Endothelial cell of umbilical vein (primary cell): ENCODE measurements at regions not wholly inside any gene's neighbourhood (a gene's known extent, or its start where the extent isn't known, plus 50 kb on each side); places are given as distances from the start of the nearest gene placed in this dataset.

Experiments used
- BruUV-seq: library from RNA; stranded (reverse); fragments of 400-500 nt; replicated peaks from 2 replicates; lab custom pipeline; 2021; lab: Mats Ljungman, UMichigan
- CTCF ChIA-PET: fragments of 300-600, 350-600 bp; sonication (Branson Sonifier 250); formaldehyde crosslinking; loops from one replicate; lab custom pipeline; 2021; ENCODE audit warnings: antibody characterized with exemption, inconsistent platforms; lab: Charles Lee
- POLR2A ChIA-PET: fragments of 300-600, 350-600 bp; sonication (Branson Sonifier 250); formaldehyde crosslinking; loops from one replicate; lab custom pipeline; 2021; ENCODE audit warnings: antibody characterized with exemption, inconsistent platforms; lab: Charles Lee
- DNase-seq: peaks from one replicate; pipeline ENCODE4 v3.0.0-alpha.2; 2011; ENCODE audit warnings: low read depth, low spot score
- FAIRE-seq: peaks from 2 replicates; lab custom pipeline; 2011; peaks lifted over from hg19 to GRCh38; lab: Jason Lieb, UNC
- H2AFZ ChIP-seq: 2 replicates; pipeline ENCODE4 v1.6.0; 2012; ENCODE audit warnings: low read depth, low read length, control low read depth, inconsistent platforms
- H3K27ac ChIP-seq: 2 replicates; pipeline ENCODE4 v1.5.1; 2011; ENCODE audit warnings: low read depth, mild to moderate bottlenecking, control low read depth, low read length, moderate library complexity; ENCODE audit not compliant: insufficient read depth
- H3K27me3 ChIP-seq, 2 experiments: 2 replicates each; pipeline versions ENCODE4 v1.6.0 to v1.6.1; 2011; ENCODE audit warnings: low read length in 2 of 2, mixed read lengths in 1 of 2; ENCODE audit not compliant: control insufficient read depth in 2 of 2, insufficient read depth in 2 of 2
- H3K36me3 ChIP-seq, 2 experiments: 2 replicates in 1 of 2; 3 replicates in 1 of 2; pipeline ENCODE4 v1.5.1; 2011; ENCODE audit warnings: low read length in 2 of 2, mild to moderate bottlenecking in 1 of 2, moderate library complexity in 1 of 2; ENCODE audit not compliant: control insufficient read depth in 2 of 2, insufficient read depth in 2 of 2; ENCODE audit errors: extremely low read depth in 1 of 2
- H3K4me1 ChIP-seq: 3 replicates; pipeline ENCODE4 v1.5.1; 2011; ENCODE audit warnings: mild to moderate bottlenecking, low read length; ENCODE audit not compliant: control insufficient read depth, insufficient read depth; ENCODE audit errors: extremely low read depth
- H3K4me2 ChIP-seq: 2 replicates; pipeline ENCODE4 v1.6.1; 2011; ENCODE audit warnings: low read length, control low read depth, mixed read lengths; ENCODE audit not compliant: insufficient read depth
- H3K4me3 ChIP-seq, 3 experiments: fragments of 200-600 bp in 1 of 3; sonication (generic), shearing (Covaris generic) in 1 of 3; replicated peaks in 1 of 3; 2 replicates each; pipeline ENCODE4 v1.5.1; 2011 to 2016; ENCODE audit warnings: control low read depth in 3 of 3, low read length in 3 of 3, mild to moderate bottlenecking in 2 of 3, inconsistent platforms in 1 of 3, low read depth in 1 of 3, moderate library complexity in 1 of 3; ENCODE audit not compliant: insufficient read depth in 1 of 3
- H3K79me2 ChIP-seq: 2 replicates; pipeline ENCODE4 v1.6.0; 2012; ENCODE audit warnings: low read length, inconsistent platforms; ENCODE audit not compliant: control insufficient read depth, insufficient read depth
- H3K9ac ChIP-seq: replicated peaks from 2 replicates; pipeline ENCODE3; 2011; ENCODE audit warnings: low read length, control low read depth; ENCODE audit not compliant: insufficient read depth; ENCODE audit errors: extremely low read depth
- H3K9me1 ChIP-seq: replicated peaks from 3 replicates; pipeline ENCODE4 v1.6.0; 2011; ENCODE audit warnings: mild to moderate bottlenecking, low read length; ENCODE audit not compliant: control insufficient read depth, insufficient read depth; ENCODE audit errors: extremely low read depth
- H3K9me3 ChIP-seq: replicated peaks from 2 replicates; pipeline ENCODE4 v1.5.1; 2012; ENCODE audit warnings: low read length, inconsistent platforms; ENCODE audit not compliant: control insufficient read depth, insufficient read depth
- H4K20me1 ChIP-seq: replicated peaks from 2 replicates; pipeline ENCODE3; 2011; ENCODE audit warnings: mild to moderate bottlenecking, low read length; ENCODE audit not compliant: control insufficient read depth, insufficient read depth; ENCODE audit errors: extremely low read depth
- CTCF ChIP-seq, 2 donors: IDR thresholded peaks; 1 replicate in 1 of 2; 2 replicates in 1 of 2; pipeline ENCODE4 v1.5.1; 2011; ENCODE audit warnings: low read length in 2 of 2, mild to moderate bottlenecking in 2 of 2, moderate library complexity in 2 of 2, control low read depth in 1 of 2, inconsistent platforms in 1 of 2, low read depth in 1 of 2; ENCODE audit not compliant: insufficient read depth in 1 of 2; ENCODE audit errors: extremely low read depth in 1 of 2
- EZH2 ChIP-seq: IDR thresholded peaks from 2 replicates; pipeline ENCODE4 v1.6.1; 2012; ENCODE audit warnings: borderline replicate concordance, low read depth, mild to moderate bottlenecking, moderate library complexity, low read length, inconsistent platforms; ENCODE audit not compliant: severe bottlenecking
- FOS ChIP-seq: IDR thresholded peaks from 2 replicates; pipeline ENCODE4 v1.6.1; 2011; ENCODE audit warnings: mild to moderate bottlenecking, low read length, moderate library complexity, borderline replicate concordance; ENCODE audit not compliant: insufficient read depth
- GATA2 ChIP-seq: IDR thresholded peaks from 2 replicates; pipeline ENCODE4 v1.7.0; 2011; ENCODE audit warnings: low read depth, mild to moderate bottlenecking, moderate library complexity, mixed read lengths, low read length; ENCODE audit not compliant: insufficient read length, insufficient read depth
- JUN ChIP-seq: IDR thresholded peaks from 2 replicates; pipeline ENCODE4 v1.6.1; 2011; ENCODE audit warnings: borderline replicate concordance, low read depth; ENCODE audit not compliant: insufficient read length, insufficient read depth
- MAX ChIP-seq: IDR thresholded peaks from 2 replicates; pipeline ENCODE4 v1.6.1; 2011; ENCODE audit not compliant: insufficient read depth, insufficient read length
- MYC ChIP-seq: IDR thresholded peaks from one replicate; pipeline ENCODE4 v1.6.1; 2011; ENCODE audit warnings: mild to moderate bottlenecking, low read depth, low read length
- POLR2A ChIP-seq: IDR thresholded peaks from 2 replicates; pipeline ENCODE4 v1.6.1; 2012; ENCODE audit warnings: low read depth, mild to moderate bottlenecking, control low read depth, low read length
- POLR2AphosphoS5 ChIP-seq: IDR thresholded peaks from 2 replicates; pipeline ENCODE4 v1.6.1; 2012; ENCODE audit warnings: low read depth, mild to moderate bottlenecking, control low read depth, low read length, moderate library complexity; ENCODE audit not compliant: insufficient read depth
- dilution Hi-C: fragments of 300-500 bp; cut with MboI; formaldehyde crosslinking; loops from one replicate; pipeline ENCODE4 v1.15.0; 2019; ENCODE audit warnings: low sequenced_read_pairs; ENCODE audit not compliant: extremely low pct_ligation_motif_present
- intact Hi-C: fragments of 100-400 bp; cut with micrococcal nuclease; formaldehyde crosslinking; loops from one replicate; pipeline ENCODE4 v1.10.0; 2022

- no peaks in the 10 kb centered on the region for H3K27me3 ChIP-seq
- no peak overlapping the region for H3K4me3 ChIP-seq
- DNase-seq (no peak), FAIRE-seq (no peak)
- H3K79me2 ChIP-seq: no peaks in the 10 kb centered on the region
- no peak overlapping the region for H3K27ac ChIP-seq
- no peak overlapping the region for H2AFZ ChIP-seq
- no peaks in the 10 kb centered on the region for H3K4me1 ChIP-seq
- H3K4me2 ChIP-seq: no peak overlapping the region
- dilution Hi-C loops: no loop called here
- no TSS peak for BruUV-seq
- intact Hi-C loops: no loop called here
- no peaks in the 10 kb centered on the region for H4K20me1 ChIP-seq
- CTCF ChIA-PET: no interaction called here
- POLR2A ChIA-PET: no interaction called here
- H3K9me3 ChIP-seq: peaks cover 1% of the 10 kb centered on the region
- TF ChIP-seq POLR2AphosphoS5: no peak
- TF ChIP-seq JUN: no peak
- no peak for TF ChIP-seq POLR2A
- TF ChIP-seq MYC: no peak
- no peak overlapping the region for H3K9ac ChIP-seq
- H3K36me3 ChIP-seq: no peaks in the 10 kb centered on the region
- no peaks in the 10 kb centered on the region for H3K9me1 ChIP-seq
These were observed 1305.0 kb upstream of the NRXN1 start for GRCh38 chr2:52336951-52337350.

GRCh38 chr2:52335727-52336126 is 1303.8 kb upstream of the NRXN1 start:
- H3K79me2 ChIP-seq: no peaks in the 10 kb centered on the region
- no peak overlapping the region for H3K4me2 ChIP-seq
- DNase-seq: no peak
- no peaks in the 10 kb centered on the region for H3K9me1 ChIP-seq
- intact Hi-C loops: no loop called here
- no peak for TF ChIP-seq MAX
- no peak for TF ChIP-seq EZH2
- no peak for TF ChIP-seq POLR2AphosphoS5
- TF ChIP-seq MYC: no peak
- no peak for TF ChIP-seq FOS
- no peak for TF ChIP-seq CTCF (IDR thresholded peaks at IDR 0.05; ENCODE audit: extremely low read depth in 1 of 2, insufficient read depth in 1 of 2, low read depth in 1 of 2, low read length in 2 of 2)
- no peak for TF ChIP-seq GATA2
- TF ChIP-seq JUN: no peak
- no peak for TF ChIP-seq POLR2A
- FAIRE-seq: no peak
- no peak overlapping the region for H2AFZ ChIP-seq
- no peaks in the 10 kb centered on the region for H3K4me1 ChIP-seq
- no peak overlapping the region for H3K4me3 ChIP-seq
- no peak overlapping the region for H3K27ac ChIP-seq
- H3K9ac ChIP-seq: no peak overlapping the region
- peaks cover 1% of the 10 kb centered on the region for H3K9me3 ChIP-seq
- POLR2A ChIA-PET: no interaction called here
- BruUV-seq: no TSS peak
- dilution Hi-C loops: no loop called here
- no peaks in the 10 kb centered on the region for H3K27me3 ChIP-seq
- CTCF ChIA-PET: no interaction called here
- H3K36me3 ChIP-seq: no peaks in the 10 kb centered on the region
- H4K20me1 ChIP-seq: no peaks in the 10 kb centered on the region
